GM13976 (cell line): ENCODE measurements at regions not wholly inside any gene's neighbourhood (a gene's known extent, or its start where the extent isn't known, plus 50 kb on each side); places are given as distances from the start of the nearest gene placed in this dataset.

Source experiments
- DNase-seq: peaks from one replicate; pipeline ENCODE4 v3.0.0; 2012; ENCODE audit warnings: low spot score
- in situ Hi-C: fragments of 300-500 bp; cut with MboI; formaldehyde crosslinking; loops from one replicate; pipeline ENCODE4 v1.12.0; 2022; ENCODE audit warnings: low sequenced_read_pairs, mixed read lengths, inconsistent platforms; ENCODE audit not compliant: unreplicated experiment
- TF ChIP-seq, protein P1 (sequence below): IDR thresholded peaks from 2 replicates; pipeline ENCODE4 v1.5.1; 2012; ENCODE audit warnings: borderline replicate concordance, mild to moderate bottlenecking; ENCODE audit not compliant: insufficient read depth; ENCODE audit errors: extremely low read depth, missing control alignments, control extremely low read depth

DNA sequence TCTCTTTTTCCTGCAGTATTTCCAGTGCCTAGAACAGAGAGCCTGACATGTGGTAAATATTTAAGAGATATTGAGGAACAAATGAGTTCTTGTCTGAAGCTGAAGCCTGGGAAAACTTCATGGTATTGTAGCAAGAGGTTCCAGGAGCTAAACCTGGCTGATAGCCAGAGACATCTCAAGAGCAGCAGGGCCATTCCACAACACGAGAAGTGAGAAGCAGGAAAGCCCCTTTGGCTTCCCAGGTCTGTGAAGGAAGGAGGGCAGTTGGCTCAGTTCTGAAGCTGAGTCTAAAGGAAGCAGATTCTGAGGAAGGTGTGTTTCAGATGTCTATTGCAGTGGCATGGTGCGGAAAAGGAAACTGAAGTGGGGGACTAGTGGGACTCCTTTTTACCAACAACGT is 63.8 kb upstream of the FAM204A start:
- DNase-seq, result no peak
- TF ChIP-seq, protein P1, sequence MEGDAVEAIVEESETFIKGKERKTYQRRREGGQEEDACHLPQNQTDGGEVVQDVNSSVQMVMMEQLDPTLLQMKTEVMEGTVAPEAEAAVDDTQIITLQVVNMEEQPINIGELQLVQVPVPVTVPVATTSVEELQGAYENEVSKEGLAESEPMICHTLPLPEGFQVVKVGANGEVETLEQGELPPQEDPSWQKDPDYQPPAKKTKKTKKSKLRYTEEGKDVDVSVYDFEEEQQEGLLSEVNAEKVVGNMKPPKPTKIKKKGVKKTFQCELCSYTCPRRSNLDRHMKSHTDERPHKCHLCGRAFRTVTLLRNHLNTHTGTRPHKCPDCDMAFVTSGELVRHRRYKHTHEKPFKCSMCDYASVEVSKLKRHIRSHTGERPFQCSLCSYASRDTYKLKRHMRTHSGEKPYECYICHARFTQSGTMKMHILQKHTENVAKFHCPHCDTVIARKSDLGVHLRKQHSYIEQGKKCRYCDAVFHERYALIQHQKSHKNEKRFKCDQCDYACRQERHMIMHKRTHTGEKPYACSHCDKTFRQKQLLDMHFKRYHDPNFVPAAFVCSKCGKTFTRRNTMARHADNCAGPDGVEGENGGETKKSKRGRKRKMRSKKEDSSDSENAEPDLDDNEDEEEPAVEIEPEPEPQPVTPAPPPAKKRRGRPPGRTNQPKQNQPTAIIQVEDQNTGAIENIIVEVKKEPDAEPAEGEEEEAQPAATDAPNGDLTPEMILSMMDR, result no peak
- in situ Hi-C loops, result no loop called here

DNA sequence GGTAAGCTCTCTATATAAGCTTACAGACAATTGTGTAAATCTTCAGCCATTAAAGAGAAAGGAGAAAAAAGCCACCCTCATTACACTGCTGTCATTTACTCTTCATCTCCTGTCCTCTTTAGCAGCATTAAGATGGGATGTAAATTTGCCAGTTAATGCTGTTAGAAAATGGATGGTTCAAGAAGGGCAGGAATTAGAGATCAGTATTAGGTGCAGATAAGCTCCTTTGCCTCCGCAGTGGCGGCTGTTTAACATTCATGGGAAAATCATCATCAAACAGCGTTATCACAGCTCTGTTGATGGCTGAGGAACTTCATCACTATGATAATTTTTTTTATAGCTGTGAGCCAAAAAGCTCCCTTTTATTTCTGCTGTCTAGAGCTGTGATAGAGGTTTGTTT is 61.8 kb upstream of the FAM204A start:
- DNase-seq, result no peak
- in situ Hi-C loops, result no loop called here
- TF ChIP-seq, protein P1, result no peak

DNA sequence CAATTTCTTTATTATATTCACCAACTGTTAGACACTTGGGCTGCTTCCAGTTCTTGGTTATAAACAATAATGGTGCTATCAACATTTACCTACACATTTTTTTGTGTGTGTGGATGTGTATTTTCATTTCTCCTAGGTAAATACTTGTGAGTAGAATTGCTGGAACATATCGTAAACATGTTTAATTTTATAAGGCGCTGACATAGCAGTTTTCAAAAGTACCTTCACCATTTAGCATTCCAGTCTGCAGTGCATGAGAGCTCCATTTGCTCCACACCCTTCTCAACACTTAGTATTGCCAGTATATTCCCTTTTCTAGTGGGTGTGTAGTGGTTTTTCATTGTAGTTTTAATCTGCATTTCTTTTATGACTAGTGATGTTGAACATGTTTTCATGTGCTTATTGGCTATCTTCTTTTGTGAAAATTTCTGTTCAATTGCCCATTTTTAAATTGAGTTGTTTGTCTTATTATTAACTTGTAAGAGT is 59.6 kb upstream of the FAM204A start:
- in situ Hi-C loops, result no loop called here

DNA sequence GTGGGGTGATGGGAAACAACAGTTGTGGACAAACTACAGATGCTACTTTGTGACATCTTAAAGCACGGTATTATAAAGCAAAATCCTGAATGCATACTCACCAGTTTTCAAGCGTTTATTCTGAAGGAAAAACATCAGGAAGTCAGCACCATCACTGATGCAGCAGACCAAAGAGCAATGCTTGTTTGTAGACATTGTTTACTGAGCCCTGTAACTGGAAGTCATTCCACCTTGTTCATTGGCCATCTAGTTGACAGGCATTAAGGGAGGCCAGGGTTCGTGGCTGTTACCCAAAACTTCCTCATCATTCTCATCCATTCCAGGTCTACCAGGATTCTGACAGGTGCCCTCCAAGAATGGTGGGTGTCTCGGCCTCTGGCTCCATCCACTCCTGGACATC is 55.3 kb upstream of the FAM204A start:
- in situ Hi-C loops, result no loop called here
- TF ChIP-seq, protein P1, result no peak

More for the DNA sequence above, 59.6 kb upstream of the FAM204A start:
- DNase-seq, result no peak
- TF ChIP-seq, protein P1, result no peak

DNA sequence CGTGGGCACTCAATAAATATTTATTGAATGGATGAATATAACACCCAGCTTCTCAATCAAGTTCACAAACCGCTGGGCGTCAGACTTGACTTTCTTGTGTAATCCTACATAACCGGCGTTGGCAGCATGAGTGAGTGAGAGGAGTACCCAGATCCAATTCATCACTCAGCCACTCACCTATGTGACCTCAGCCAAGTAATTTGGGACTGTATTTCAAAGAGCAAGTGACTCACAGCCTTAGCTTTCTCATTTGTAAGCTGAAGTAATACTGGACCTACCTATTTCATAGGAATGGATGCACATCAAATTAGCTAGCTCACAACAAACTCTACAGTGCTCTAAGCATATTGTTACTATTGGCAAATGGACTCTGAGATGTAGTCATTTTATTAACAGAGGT is 53.8 kb upstream of the FAM204A start:
- TF ChIP-seq, protein P1, result no peak
- in situ Hi-C loops, result no loop called here
- no peak for DNase-seq

More for the DNA sequence above, 55.3 kb upstream of the FAM204A start:
- DNase-seq, result no peak

DNA sequence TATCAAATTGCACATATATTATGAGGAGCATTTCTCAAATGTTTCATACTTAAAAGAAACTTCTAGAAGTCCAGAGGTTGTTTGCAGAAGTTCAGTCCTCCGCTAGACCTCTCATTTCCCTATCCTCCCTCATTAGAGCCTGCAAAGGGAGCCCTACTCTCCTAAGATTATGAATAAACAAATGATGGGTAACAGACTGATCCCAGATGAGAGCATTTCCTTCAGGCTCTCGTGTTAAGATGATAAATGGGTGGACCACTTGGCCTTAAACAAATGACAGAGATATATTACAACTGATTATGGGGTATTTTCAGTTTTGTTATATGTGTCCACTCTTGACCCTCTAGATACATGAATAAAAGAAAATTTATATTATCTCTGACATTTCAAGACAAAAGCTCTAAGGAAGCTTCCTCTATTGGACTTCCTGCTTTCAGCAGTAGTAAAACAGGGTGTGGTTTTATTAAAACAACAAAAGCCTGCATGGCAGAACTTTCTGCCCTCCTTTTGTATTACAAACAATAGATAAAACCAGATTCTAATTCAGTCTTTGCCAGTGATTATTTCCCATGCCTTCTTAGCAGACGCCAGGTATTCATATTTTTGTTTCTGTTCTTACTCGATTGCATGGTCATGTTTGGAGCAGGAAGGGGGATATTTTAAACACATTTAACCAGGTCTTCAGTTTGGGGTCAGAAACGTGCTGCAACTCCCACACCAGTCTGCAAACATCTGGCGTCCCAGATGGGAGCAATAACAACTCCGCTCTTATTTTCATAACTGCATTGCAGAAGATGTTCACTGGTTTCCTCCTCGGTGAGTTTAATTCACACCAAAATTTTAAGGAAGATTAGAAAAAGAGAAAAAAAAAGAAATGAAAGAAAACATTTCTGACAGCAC is 52.4 kb upstream of the FAM204A start:
- no peak for DNase-seq
- TF ChIP-seq, protein P1, result no peak
- in situ Hi-C loops, result no loop called here
